Spinal cord (tissue), 9 donors: ENCODE measurements at regions not wholly inside any gene's neighbourhood (a gene's known extent, or its start where the extent isn't known, plus 50 kb on each side); places are given as distances from the start of the nearest gene placed in this dataset.

Source experiments
- DNase-seq, 6 donors: peaks; one replicate each; pipeline versions ENCODE4 v3.0.0 to v3.0.0-alpha.2; 2013 to 2015; ENCODE audit warnings: low spot score in 6 of 6, low read depth in 4 of 6
- H3K27ac ChIP-seq: one replicate; pipeline ENCODE4 v1.5.1; 2013; ENCODE audit warnings: low read depth, low read length, control low read depth
- H3K27me3 ChIP-seq: one replicate; pipeline ENCODE4 v1.6.1; 2013; ENCODE audit warnings: low read length; ENCODE audit not compliant: control insufficient read depth, insufficient read depth
- H3K36me3 ChIP-seq: one replicate; pipeline ENCODE4 v1.6.1; 2013; ENCODE audit warnings: low read length; ENCODE audit not compliant: control insufficient read depth, insufficient read depth
- H3K4me1 ChIP-seq: one replicate; pipeline ENCODE4 v1.6.1; 2013; ENCODE audit warnings: low read length; ENCODE audit not compliant: control insufficient read depth, insufficient read depth
- H3K4me3 ChIP-seq: one replicate; pipeline ENCODE4 v1.5.1; 2013; ENCODE audit warnings: low read depth, low read length, control low read depth
- H3K9me3 ChIP-seq: one replicate; pipeline ENCODE4 v1.6.1; 2013; ENCODE audit warnings: low read length; ENCODE audit not compliant: control insufficient read depth, insufficient read depth
- WGBS: methylation state at CpG from one replicate; pipeline ENCODE4 v1.1.5; 2013; ENCODE audit warnings: missing lambda C conversion rate; ENCODE audit not compliant: insufficient coverage; 5-methylcytosine and 5-hydroxymethylcytosine counted together
- donor health status: healthy.

DNA sequence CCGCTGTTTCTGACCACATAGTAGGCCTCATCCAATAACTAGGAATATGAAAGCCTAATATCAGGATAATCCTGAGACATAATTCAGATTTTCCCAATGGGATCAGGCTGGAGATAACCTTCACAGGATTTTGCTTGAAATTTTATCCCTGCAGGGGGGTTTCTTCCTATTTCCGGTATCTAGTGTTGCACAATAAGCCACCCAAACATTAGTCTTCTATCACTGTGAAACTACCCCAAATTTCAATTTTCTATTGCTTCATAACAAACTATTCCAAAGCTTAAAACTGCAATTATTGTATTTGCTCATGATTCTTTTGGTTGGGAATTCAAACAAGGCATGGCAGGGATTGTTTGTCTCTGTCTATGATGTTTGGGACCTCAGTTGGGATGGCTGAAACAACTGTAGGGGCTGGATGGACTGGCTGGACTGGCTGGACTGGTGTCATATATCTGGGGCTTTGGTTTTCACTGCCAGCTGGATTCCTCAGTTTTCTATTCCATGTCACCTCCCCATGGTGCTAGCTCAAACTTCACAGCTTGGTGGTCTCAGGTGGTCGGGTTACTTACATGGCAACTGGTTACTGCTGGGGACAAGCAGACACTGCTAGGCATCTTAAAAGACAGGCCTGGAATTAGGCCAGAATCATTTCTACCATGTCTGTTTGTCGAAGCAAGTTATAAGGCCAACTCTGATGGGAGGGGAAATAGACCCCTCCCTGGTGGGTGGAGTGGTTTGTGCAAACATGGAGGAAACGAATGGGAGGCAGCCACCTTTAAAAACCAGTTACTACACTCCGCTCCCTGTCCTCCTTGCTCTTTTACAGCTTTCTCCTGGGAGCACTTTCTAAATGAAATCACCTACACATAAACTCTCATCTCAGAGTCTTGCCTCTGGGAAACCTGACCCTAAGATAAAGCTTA is 88.2 kb upstream of the STT3B start:
- H3K27ac ChIP-seq: no peak overlapping the region
- H3K9me3 ChIP-seq: no peaks in the 10 kb centered on the region
- no peaks in the 10 kb centered on the region for H3K27me3 ChIP-seq
- DNase-seq: no peak
- H3K4me1 ChIP-seq: no peaks in the 10 kb centered on the region
- no peak overlapping the region for H3K4me3 ChIP-seq
- WGBS: 89% methylated on average over 3 of the region's 6 CpGs
- no peaks in the 10 kb centered on the region for H3K36me3 ChIP-seq

- Histone ChIP-seq H3K4me1 (no peaks in the 10 kb centered on the region), H3K9me3 (peaks cover 4% of the 10 kb centered on the region), H3K36me3 (no peaks in the 10 kb centered on the region), H3K27me3 (no peaks in the 10 kb centered on the region), H3K4me3 (no peak overlapping the region), H3K27ac (no peak overlapping the region)
- no CpG with 5 or more reads among the region's 1 CpG for WGBS
- no peak for DNase-seq
Measured at GRCh38 chr3:31445701-31446100, 87.0 kb upstream of the STT3B start.

DNA sequence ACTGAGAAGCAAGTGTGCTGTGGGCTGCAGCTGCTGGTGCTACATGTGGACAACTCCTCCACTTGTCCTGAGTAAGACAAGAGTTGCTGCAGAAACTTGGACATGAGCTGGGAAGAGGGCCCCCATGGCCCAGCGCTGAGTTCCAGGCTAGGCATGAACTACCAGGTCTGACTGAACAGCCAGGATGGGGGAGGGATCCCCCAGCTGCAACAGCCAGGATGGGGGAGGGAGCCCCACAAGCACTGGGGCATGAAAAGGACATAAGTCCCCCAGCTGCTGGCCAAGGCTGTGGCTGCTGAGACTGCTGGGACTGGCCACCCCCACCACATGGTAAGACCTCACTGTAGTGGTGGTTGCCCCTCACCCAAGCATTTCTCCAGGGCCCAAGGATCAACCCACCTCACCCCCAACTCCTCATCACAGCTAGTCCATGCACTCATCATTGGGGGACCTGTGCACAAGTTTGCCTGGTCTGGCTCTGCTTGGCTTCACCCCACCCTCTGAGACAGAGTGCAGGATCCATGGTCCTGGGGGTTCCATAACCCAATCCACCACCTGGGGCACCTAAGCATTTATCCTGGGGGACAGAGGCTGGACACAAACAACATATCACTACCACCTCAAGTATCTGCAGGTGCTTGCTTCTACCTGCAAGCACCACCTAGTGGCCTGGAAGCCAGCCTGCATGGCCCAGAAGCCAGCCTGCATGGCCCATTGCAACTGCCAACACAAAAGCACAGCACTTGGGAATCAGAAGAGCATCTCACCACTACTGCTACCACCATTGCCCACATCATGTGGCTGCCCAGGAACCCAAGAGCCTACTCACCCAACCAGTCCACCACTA is 84.5 kb upstream of the STT3B start:
- H3K27me3 ChIP-seq: no peaks in the 10 kb centered on the region
- no peak for DNase-seq
- no peaks in the 10 kb centered on the region for H3K4me1 ChIP-seq
- no peak overlapping the region for H3K4me3 ChIP-seq
- WGBS: 100% methylated on average over 1 of the region's 1 CpG
- no peak overlapping the region for H3K27ac ChIP-seq
- H3K36me3 ChIP-seq: no peaks in the 10 kb centered on the region
- H3K9me3 ChIP-seq: peaks cover 5% of the 10 kb centered on the region

DNA sequence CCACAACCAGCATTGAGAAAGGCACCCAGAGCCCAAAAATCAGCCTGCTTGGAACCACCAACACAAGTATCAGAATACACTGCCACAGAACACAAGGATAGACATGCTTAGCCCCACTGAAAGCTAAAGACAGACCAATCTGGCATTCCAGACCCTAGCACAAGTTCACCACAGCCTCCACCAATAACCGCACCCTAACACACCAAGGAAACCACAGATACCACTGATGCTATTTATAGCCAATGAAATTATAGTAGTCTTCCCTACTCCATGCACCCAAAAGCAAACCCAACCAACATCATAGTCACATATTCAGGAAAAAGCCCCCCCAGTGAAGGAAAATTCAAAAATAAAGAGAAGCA is 83.9 kb upstream of the STT3B start:
- WGBS: 80% methylated on average over 1 of the region's 1 CpG

GRCh38 chr3:31449318-31449717 is 83.4 kb upstream of the STT3B start:
- no CpG with 5 or more reads among the region's 1 CpG for WGBS
- peaks cover 5% of the 10 kb centered on the region for H3K9me3 ChIP-seq
- H3K27ac ChIP-seq: no peak overlapping the region
- no peaks in the 10 kb centered on the region for H3K4me1 ChIP-seq
- no peak for DNase-seq
- H3K36me3 ChIP-seq: no peaks in the 10 kb centered on the region
- no peak overlapping the region for H3K4me3 ChIP-seq
- no peaks in the 10 kb centered on the region for H3K27me3 ChIP-seq

More for the DNA sequence above, 83.9 kb upstream of the STT3B start:
- Histone ChIP-seq H3K9me3 (peaks cover 5% of the 10 kb centered on the region), H3K4me3 (no peak overlapping the region), H3K36me3 (no peaks in the 10 kb centered on the region), H3K27ac (no peak overlapping the region), H3K27me3 (no peaks in the 10 kb centered on the region), H3K4me1 (no peaks in the 10 kb centered on the region)
- no peak for DNase-seq

- H3K9me3 ChIP-seq: peaks cover 5% of the 10 kb centered on the region
- DNase-seq: no peak
- H3K27ac ChIP-seq: no peak overlapping the region
- no peak overlapping the region for H3K4me3 ChIP-seq
- no peaks in the 10 kb centered on the region for H3K27me3 ChIP-seq
- H3K4me1 ChIP-seq: no peaks in the 10 kb centered on the region
- H3K36me3 ChIP-seq: no peaks in the 10 kb centered on the region
Measured at GRCh38 chr3:31450345-31450744, 82.4 kb upstream of the STT3B start.

DNA sequence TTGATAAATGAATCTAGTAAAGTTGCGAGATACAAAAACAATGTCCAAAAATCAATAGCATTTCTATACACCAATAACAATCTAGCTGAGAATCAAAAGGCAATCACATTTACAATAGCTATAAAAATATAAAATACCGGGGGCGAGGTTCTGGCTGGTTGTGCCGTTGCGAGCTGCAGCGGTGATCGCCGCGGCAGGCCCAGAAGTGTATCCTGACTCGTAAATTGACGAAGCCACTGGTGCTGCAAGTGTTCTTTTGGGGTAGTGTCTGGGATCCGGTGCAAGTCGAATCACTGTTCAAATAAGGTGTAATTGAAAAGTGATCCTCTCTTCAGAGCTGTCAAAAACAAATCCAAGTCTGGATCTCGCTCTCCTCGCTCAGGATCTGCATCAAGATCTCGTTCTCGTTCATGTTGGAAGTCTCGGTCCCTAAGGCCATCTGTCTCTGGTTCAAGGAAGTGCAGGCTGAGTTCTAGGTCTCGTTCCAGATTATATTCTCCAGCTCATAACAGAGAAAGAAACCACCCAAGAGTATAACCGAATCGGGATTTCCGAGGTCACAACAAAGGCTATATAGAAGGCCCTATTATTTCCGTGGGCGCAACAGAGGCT is 80.1 kb upstream of the STT3B start:
- H3K4me1 ChIP-seq: no peaks in the 10 kb centered on the region
- WGBS: 89% methylated on average over 21 of the region's 24 CpGs
- no peak for DNase-seq
- H3K27me3 ChIP-seq: no peaks in the 10 kb centered on the region
- H3K9me3 ChIP-seq: peaks cover 5% of the 10 kb centered on the region
- H3K27ac ChIP-seq: no peak overlapping the region
- no peak overlapping the region for H3K4me3 ChIP-seq
- no peaks in the 10 kb centered on the region for H3K36me3 ChIP-seq

DNA sequence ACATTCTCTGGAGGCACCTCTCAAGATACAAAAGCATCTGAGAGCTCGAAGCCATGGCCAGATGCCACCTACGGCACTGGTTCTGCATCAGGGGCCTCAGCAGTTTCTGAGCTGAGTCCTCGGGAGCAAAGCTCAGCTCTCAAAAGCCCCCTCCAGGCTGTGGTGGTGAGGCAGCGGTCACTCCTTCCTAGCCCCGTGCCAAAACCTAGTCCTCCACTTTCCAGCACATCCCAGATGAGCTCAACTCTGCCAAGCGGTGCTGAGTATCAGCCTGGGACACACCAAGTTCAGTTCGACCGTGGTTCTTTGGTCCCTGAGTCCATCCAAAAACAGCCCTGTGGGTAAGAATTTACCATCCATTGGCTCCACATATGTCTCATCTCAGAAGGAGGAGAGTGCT is 79.3 kb upstream of the STT3B start:
- Histone ChIP-seq H3K4me3 (no peak overlapping the region), H3K36me3 (no peaks in the 10 kb centered on the region), H3K27me3 (no peaks in the 10 kb centered on the region), H3K27ac (no peak overlapping the region), H3K4me1 (no peaks in the 10 kb centered on the region), H3K9me3 (peaks cover 5% of the 10 kb centered on the region)
- WGBS: 75% methylated on average over 8 of the region's 8 CpGs
- DNase-seq: no peak

- Histone ChIP-seq H3K4me1 (no peaks in the 10 kb centered on the region), H3K27me3 (no peaks in the 10 kb centered on the region), H3K36me3 (no peaks in the 10 kb centered on the region), H3K27ac (no peak overlapping the region), H3K9me3 (peaks cover 2% of the 10 kb centered on the region), H3K4me3 (no peak overlapping the region)
- no peak for DNase-seq
- 92% methylated on average over 3 of the region's 5 CpGs for WGBS
Measured at GRCh38 chr3:31455524-31455923, 77.2 kb upstream of the STT3B start.
